Sigmoid colon (tissue), 4 donors: ENCODE measurements at regions not wholly inside any gene's neighbourhood (a gene's known extent, or its start where the extent isn't known, plus 50 kb on each side); places are given as distances from the start of the nearest gene placed in this dataset.

Source experiments
- CTCF ChIP-seq, 4 experiments: fragments of 450-650 bp in 3 of 4; fragments of 200-600 bp in 1 of 4; IDR thresholded peaks; one replicate each; pipeline ENCODE4 v1.5.1; 2016 to 2019; ENCODE audit warnings: antibody characterized with exemption in 4 of 4, mild to moderate bottlenecking in 3 of 4, moderate library complexity in 2 of 4
- EP300 ChIP-seq, 4 donors: sonication (generic); formaldehyde crosslinking; IDR thresholded peaks; one replicate each; pipeline ENCODE4 v1.6.1; 2017; ENCODE audit warnings: antibody characterized with exemption in 4 of 4
- POLR2A ChIP-seq, 2 donors: fragments of 450-650 bp; IDR thresholded peaks; one replicate each; pipeline ENCODE4 v1.6.1; 2016; ENCODE audit warnings: antibody characterized with exemption in 2 of 2, mild to moderate bottlenecking in 2 of 2, moderate library complexity in 2 of 2
- POLR2AphosphoS5 ChIP-seq, 4 donors: sonication (generic); formaldehyde crosslinking; IDR thresholded peaks; one replicate each; pipeline ENCODE4 v1.6.1; 2017; ENCODE audit warnings: antibody characterized with exemption in 4 of 4

GRCh38 chr4:138677212-138677611, 338.4 kb upstream of the NOCT start:
- TF ChIP-seq CTCF (IDR thresholded peaks at IDR 0.05) (no peak), POLR2AphosphoS5 (IDR thresholded peaks at IDR 0.05) (no peak), POLR2A (IDR thresholded peaks at IDR 0.05) (no peak), EP300 (IDR thresholded peaks at IDR 0.05) (no peak)
